Activated CD8-positive, alpha-beta T cell treated with anti-CD3 and anti-CD28 coated beads, Interleukin-2, amount 10 ng/mL, durations not matched to agents 7 days and 5 days (primary cell): ENCODE measurements at regions not wholly inside any gene's neighbourhood (a gene's known extent, or its start where the extent isn't known, plus 50 kb on each side); places are given as distances from the start of the nearest gene placed in this dataset.
"Not testable (repeated sequence)": the region's sequence is repeated elsewhere in the genome, so short reads cannot be mapped to it uniquely, and the experiment has no call there.

ENCODE experiments used
- ATAC-seq: fragments of 150-1000 bp; cut with Tn5 transposase; one replicate; pipeline ENCODE4 v1.10.0; 2021; ENCODE audit warnings: moderate library complexity
- CTCF ChIA-PET: fragments of 350-600 bp; sonication (Branson Sonifier 250); formaldehyde crosslinking; loops from one replicate; lab custom pipeline; 2021; ENCODE audit warnings: antibody characterized with exemption; lab: Charles Lee
- POLR2A ChIA-PET: fragments of 350-600 bp; sonication (Branson Sonifier 250); formaldehyde crosslinking; loops from one replicate; lab custom pipeline; 2021; ENCODE audit warnings: antibody characterized with exemption; lab: Charles Lee
- DNase-seq: peaks from one replicate; pipeline ENCODE4 v3.0.0-alpha.2; 2020
- H3K27ac Mint-ChIP-seq: one replicate; pipeline ENCODE4 v1.8.0; 2021; ENCODE audit warnings: mild to moderate bottlenecking, mixed read lengths
- H3K27me3 Mint-ChIP-seq: one replicate; pipeline ENCODE4 v1.8.0; 2021; ENCODE audit warnings: low read depth, mixed read lengths
- H3K36me3 Mint-ChIP-seq: one replicate; pipeline ENCODE4 v1.8.0; 2021; ENCODE audit warnings: low read depth, mixed read lengths
- H3K4me1 Mint-ChIP-seq: one replicate; pipeline ENCODE4 v1.8.0; 2021; ENCODE audit warnings: low read depth, mixed read lengths
- H3K4me3 Mint-ChIP-seq: one replicate; pipeline ENCODE4 v1.8.0; 2021; ENCODE audit warnings: mild to moderate bottlenecking, mixed read lengths
- H3K9me3 Mint-ChIP-seq: one replicate; pipeline ENCODE4 v1.8.0; 2022; ENCODE audit warnings: mixed read lengths; ENCODE audit not compliant: insufficient read depth

DNA sequence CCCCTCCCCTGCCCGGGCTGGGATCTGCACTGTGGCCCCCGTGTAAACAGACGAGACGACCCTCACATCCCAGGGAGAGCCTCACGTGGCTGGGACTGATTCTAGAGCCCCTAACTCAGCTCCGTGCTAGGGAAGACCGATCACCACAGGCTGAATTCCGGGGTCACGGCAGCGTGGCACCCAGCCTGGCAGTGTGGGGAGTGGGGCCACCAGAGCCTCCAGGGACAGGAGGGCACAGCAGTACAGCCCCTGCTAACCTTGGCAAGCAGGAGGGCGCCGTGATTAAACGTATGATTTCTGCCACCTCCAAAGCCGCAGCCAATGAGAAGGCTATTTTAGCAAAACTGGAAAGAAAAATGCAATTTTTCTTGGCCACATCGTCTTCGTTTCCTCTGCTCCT lies 188.3 kb downstream of the NPIPB11 start:
- H3K4me3 Mint-ChIP-seq, POLR2A ChIA-PET, H3K27me3 Mint-ChIP-seq, CTCF ChIA-PET, H3K9me3 Mint-ChIP-seq, H3K4me1 Mint-ChIP-seq, H3K27ac Mint-ChIP-seq, DNase-seq, ATAC-seq: not testable (repeated sequence)
- H3K36me3 Mint-ChIP-seq: peaks cover 13% of the 10 kb centered on the region

DNA sequence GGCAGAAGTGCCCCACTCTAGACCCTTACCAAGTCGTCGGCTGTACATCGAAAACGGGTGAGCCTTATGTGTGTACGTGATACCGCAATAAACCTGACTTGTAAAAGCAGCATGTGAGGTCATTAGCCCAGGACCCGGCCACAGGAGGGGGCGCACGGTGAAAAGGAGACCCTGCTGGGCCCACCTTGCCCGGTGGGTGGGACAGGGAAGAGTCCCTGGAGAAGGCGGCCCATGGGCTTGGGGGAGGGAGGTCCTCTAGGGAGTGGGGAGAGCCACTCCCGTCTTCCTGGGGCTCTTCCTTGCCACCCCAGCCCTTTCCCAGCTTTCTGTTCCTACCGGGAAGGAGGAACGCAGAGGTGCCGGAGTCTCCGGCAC lies 188.8 kb downstream of the NPIPB11 start:
- CTCF ChIA-PET, H3K27ac Mint-ChIP-seq, H3K4me1 Mint-ChIP-seq, ATAC-seq, DNase-seq, POLR2A ChIA-PET, H3K9me3 Mint-ChIP-seq, H3K27me3 Mint-ChIP-seq, H3K4me3 Mint-ChIP-seq: not testable (repeated sequence)
- H3K36me3 Mint-ChIP-seq: peaks cover 13% of the 10 kb centered on the region

DNA sequence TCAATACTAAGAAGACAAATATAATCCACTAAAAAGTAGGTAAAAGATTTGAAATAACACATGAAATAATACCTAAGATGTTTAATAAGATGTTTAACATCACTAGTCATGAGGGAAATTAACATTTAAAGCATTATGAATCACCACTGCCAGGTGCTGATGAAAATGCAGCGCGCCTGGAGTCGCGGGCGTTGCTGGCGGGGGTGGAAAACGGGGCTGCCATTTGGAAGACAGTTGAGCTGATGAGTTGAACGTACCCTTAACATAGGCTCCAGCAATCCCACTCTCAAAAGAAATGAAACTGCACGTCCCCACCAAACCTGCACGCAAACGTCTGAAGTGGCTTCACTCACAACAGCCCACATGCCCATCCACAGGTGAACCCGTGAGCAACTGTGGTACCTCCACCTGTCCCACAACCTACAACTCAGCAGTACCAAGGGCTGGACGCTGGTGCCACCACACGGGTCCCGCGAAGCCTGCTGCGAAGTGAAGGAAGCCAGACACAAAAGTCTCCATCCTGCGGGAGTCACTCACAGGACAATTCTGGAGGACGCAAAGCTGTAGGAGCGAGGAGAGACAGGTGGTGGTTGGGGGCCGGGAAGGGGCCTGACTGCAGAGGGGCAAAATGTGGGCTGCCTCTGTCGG lies 189.3 kb downstream of the NPIPB11 start:
- H3K4me1 Mint-ChIP-seq, POLR2A ChIA-PET, H3K4me3 Mint-ChIP-seq, H3K27me3 Mint-ChIP-seq, H3K9me3 Mint-ChIP-seq, H3K27ac Mint-ChIP-seq, CTCF ChIA-PET, DNase-seq, ATAC-seq: not testable (repeated sequence)
- peaks cover 13% of the 10 kb centered on the region for H3K36me3 Mint-ChIP-seq

DNA sequence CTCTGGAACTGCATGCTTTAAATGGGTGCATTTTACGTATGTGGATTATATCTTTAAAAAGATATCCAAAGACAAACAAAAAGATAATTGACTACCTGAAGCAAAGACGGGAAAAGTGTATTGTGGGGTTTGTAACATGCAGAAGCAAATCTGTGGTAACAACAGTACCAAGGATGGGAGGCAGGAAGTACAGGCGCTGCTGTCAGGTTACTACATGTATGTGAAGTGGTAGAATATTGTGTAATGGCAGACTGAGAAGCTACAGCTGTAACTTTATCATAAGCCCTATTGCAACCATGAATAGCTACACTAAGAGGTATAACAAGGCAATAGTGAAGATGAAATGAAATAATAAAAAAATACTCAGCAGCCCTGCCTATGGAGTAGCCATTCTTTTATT lies 192.7 kb downstream of the NPIPB11 start:
- H3K27me3 Mint-ChIP-seq, H3K4me3 Mint-ChIP-seq, POLR2A ChIA-PET, DNase-seq, CTCF ChIA-PET, H3K27ac Mint-ChIP-seq, H3K36me3 Mint-ChIP-seq, H3K4me1 Mint-ChIP-seq, H3K9me3 Mint-ChIP-seq, ATAC-seq: not testable (repeated sequence)

DNA sequence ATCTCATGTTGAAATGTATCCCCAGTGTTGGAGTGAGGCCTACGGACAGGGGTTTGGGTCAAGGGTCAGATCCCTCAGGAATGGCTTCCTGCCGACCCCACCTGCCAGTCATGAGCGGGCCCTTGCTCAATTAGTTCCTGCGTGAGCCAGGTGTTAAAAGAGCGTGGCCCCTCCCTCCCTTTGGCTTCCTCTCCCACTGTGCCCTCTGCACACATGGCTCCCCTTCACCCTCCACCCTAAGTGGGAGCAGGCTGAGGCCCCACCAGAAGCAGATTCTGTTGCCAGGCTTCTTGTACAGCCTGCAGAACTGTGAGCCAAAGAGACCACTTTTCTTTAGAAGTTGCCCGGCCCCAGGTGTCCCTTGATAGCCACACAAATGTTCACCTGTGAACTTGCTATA lies 193.3 kb downstream of the NPIPB11 start:
- CTCF ChIA-PET, H3K4me3 Mint-ChIP-seq, DNase-seq, H3K4me1 Mint-ChIP-seq, H3K36me3 Mint-ChIP-seq, ATAC-seq, H3K9me3 Mint-ChIP-seq, POLR2A ChIA-PET, H3K27me3 Mint-ChIP-seq, H3K27ac Mint-ChIP-seq: not testable (repeated sequence)

DNA sequence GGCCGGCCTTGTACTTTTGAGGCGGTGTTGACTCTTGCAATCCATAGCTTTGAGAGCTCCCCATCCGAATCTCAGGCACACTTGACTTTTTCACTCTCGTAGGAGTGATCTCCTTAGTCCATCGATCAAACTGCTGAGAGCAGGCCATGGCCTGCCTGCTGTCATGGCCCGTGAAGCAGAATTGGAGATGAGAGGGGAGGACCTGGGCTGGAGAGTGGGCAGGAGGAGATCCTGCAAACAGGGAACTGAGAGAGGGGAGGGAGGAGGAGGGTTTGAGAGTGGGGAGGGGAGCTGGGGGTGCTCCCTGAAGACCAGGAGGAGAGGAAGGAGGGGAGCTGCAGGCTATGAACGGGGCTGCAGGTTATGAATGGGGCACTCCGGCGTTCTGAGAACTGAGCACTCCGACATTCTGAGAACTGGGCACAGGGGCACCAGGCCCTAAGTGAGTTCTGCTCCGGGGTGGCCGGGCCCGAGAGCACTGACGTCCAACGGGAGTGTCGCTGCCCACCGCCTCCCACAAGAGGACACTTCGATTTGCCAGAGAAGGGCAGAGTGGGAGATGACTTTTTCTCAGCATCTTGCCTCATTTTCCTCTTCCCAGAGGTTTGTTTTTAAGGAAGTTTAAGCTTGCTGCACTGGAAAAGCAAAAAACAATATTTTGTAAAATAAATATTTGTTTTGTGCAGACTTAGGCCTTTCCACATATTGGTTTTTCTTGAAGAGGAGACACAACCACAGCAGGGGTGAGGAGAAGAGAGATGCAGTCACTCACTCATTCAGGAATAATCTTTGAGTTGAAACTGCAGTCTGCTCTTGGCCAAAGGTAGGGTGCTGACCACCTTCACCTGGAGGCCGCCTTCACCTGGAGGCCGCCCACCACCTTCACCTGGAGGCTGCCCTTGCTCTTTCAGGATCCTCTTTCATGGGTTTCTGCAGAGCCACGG lies 194.2 kb downstream of the NPIPB11 start:
- ATAC-seq, H3K4me3 Mint-ChIP-seq, H3K4me1 Mint-ChIP-seq, DNase-seq, H3K36me3 Mint-ChIP-seq, CTCF ChIA-PET, POLR2A ChIA-PET, H3K27ac Mint-ChIP-seq, H3K9me3 Mint-ChIP-seq, H3K27me3 Mint-ChIP-seq: not testable (repeated sequence)

DNA sequence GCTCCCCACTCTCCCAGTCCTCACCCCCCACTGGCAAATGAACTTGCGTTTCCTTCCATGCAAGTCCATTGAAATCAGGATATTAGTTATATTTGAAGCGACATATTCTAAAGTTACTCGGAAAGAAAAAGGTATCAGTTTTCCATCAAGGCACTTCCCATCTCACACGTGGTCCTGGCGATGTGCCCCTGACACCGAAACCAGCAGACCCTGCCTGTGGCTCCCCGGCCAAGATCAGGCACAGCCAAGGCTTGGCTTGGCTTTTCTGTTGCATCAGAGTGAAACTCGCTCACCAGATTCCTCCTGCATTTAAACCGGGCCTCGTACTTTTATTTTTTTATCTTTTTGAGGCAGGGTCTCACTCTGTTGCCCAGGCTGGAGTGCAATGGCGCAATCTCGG lies 195.1 kb downstream of the NPIPB11 start:
- CTCF ChIA-PET, H3K4me3 Mint-ChIP-seq, H3K27ac Mint-ChIP-seq, POLR2A ChIA-PET, H3K4me1 Mint-ChIP-seq, ATAC-seq, H3K9me3 Mint-ChIP-seq, H3K36me3 Mint-ChIP-seq, DNase-seq, H3K27me3 Mint-ChIP-seq: not testable (repeated sequence)

DNA sequence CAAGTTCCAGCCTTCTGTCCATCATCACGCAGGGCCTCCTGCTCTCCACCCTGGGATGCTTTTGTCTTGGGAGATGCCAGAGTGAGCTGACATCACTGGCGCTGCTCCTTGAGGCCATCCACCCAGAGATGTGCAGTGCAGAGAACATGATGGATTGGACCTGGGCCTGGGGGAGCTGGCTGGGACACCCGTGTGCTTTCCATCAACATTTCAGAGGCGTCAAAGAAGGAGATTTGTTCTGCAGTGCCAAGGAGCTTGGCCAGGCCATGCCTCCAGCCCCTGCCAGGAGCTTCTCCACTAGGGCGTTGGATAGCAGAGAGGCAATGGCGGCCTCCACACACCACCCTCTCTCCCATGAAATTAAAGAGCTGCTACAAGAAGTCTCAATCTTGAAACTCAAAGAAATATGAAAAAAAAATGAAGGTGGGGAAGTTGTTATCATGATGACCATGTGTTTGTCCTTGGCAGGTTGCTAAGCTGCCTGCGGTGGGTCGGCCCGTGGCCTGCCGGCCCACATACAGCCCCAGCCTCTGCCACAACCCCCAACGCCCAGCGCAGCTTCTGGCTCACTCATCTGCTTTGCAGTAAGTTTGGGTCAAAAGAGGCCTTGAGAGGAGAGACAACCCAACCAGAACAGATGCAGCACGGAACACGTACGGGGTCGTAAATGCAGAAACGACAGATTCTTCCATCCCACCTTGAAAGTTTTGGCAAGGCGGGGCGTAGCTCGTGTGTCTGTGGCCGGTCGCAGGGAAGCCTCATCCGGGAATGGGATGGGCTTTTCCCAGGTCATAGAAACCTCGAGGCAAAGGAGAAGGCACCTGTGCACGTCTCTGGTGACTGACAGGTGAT lies 196.0 kb downstream of the NPIPB11 start:
- H3K27me3 Mint-ChIP-seq, H3K36me3 Mint-ChIP-seq, DNase-seq, POLR2A ChIA-PET, ATAC-seq, H3K27ac Mint-ChIP-seq, H3K4me3 Mint-ChIP-seq, CTCF ChIA-PET, H3K4me1 Mint-ChIP-seq: not testable (repeated sequence)
- peaks cover 13% of the 10 kb centered on the region for H3K9me3 Mint-ChIP-seq

DNA sequence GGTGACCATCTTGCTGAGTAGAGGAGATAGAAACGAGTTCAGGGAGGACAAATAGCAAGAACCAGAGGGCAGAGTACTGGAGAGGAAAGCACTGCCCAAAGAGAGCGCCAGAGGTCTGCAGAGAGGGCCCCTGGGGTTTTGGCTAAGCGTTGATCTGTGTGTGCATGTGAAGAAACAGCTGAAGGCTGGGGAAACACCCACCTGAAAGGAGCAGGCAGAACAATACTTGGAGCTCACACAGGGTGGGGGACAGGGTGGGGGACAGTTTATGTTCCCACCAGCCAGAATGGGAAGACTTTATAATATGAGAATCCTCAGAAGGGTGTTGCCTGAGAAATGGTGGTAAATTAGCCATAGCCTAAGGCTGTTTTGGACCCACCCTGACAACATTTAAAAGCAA lies 200.4 kb downstream of the NPIPB11 start:
- H3K9me3 Mint-ChIP-seq: peaks cover 14% of the 10 kb centered on the region
- ATAC-seq, H3K27ac Mint-ChIP-seq, H3K27me3 Mint-ChIP-seq, POLR2A ChIA-PET, H3K4me1 Mint-ChIP-seq, DNase-seq, H3K4me3 Mint-ChIP-seq, H3K36me3 Mint-ChIP-seq, CTCF ChIA-PET: not testable (repeated sequence)

DNA sequence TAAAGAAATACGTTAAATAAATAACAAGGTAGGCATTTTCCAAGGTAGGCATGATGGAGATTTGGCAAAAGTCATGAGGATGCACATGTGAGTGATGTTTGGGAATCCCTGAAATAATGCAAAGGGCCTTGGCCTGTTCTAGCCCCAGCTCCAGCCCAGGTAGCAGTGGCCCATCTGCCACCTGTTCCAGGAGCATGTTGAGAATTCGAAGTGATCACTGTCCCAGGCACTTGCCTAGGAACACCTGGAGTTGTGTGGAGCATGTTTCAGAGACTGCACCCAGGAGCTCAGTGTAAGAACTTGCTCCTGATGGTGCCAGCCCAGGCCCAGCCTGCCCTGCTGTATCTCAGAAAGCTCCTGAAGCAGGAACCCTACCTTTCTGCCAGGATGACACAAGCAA lies 201.4 kb downstream of the NPIPB11 start:
- H3K4me3 Mint-ChIP-seq, H3K27ac Mint-ChIP-seq, H3K4me1 Mint-ChIP-seq, H3K27me3 Mint-ChIP-seq, ATAC-seq, CTCF ChIA-PET, H3K36me3 Mint-ChIP-seq, DNase-seq, POLR2A ChIA-PET: not testable (repeated sequence)
- peaks cover 14% of the 10 kb centered on the region for H3K9me3 Mint-ChIP-seq

DNA sequence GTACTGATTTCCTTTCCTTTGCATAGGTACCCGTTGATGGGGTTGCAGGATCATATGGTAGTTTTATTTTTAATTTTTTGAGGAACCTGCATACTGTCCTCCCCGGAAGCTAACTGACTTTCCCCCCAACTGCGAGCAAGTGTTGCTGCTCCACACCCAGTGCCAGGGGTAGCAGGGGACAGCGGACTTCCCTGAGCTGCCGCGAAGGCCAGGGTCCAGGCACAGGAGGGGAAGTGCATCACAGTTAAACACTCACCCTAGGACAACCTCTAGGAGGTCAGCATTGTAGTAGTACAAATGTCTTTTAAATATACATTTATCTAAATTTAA lies 201.7 kb downstream of the NPIPB11 start:
- Mint-ChIP-seq H3K27ac (no peak overlapping the region), H3K4me1 (peaks cover 3% of the 10 kb centered on the region), H3K27me3 (no peaks in the 10 kb centered on the region), H3K9me3 (peaks cover 14% of the 10 kb centered on the region), H3K4me3 (no peak overlapping the region), H3K36me3 (peaks cover 10% of the 10 kb centered on the region)
- DNase-seq: no peak
- POLR2A ChIA-PET: no interaction called here
- CTCF ChIA-PET: no interaction called here
- ATAC-seq: no peak
